Epithelial cell of esophagus (primary cell): ENCODE measurements at regions not wholly inside any gene's neighbourhood (a gene's known extent, or its start where the extent isn't known, plus 50 kb on each side); places are given as distances from the start of the nearest gene placed in this dataset.

Experiments
- DNase-seq: peaks from one replicate; pipeline ENCODE4 v3.0.0; 2010; ENCODE audit warnings: low read depth
- H3K4me3 ChIP-seq: 2 replicates; pipeline ENCODE4 v1.5.1; 2011; ENCODE audit warnings: mild to moderate bottlenecking, low read length, control low read depth
- TF ChIP-seq, protein P1 (sequence below): IDR thresholded peaks from 2 replicates; pipeline ENCODE4 v1.5.1; 2011; ENCODE audit warnings: low read depth, mild to moderate bottlenecking, low read length, control low read depth, inconsistent platforms; ENCODE audit not compliant: insufficient read depth; ENCODE audit errors: missing control alignments

- no peak for DNase-seq
- TF ChIP-seq, protein P1, sequence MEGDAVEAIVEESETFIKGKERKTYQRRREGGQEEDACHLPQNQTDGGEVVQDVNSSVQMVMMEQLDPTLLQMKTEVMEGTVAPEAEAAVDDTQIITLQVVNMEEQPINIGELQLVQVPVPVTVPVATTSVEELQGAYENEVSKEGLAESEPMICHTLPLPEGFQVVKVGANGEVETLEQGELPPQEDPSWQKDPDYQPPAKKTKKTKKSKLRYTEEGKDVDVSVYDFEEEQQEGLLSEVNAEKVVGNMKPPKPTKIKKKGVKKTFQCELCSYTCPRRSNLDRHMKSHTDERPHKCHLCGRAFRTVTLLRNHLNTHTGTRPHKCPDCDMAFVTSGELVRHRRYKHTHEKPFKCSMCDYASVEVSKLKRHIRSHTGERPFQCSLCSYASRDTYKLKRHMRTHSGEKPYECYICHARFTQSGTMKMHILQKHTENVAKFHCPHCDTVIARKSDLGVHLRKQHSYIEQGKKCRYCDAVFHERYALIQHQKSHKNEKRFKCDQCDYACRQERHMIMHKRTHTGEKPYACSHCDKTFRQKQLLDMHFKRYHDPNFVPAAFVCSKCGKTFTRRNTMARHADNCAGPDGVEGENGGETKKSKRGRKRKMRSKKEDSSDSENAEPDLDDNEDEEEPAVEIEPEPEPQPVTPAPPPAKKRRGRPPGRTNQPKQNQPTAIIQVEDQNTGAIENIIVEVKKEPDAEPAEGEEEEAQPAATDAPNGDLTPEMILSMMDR, result no peak
- no peak overlapping the region for H3K4me3 ChIP-seq
These were observed 339.6 kb upstream of the TBX3 start for GRCh38 chr12:115023279-115024265.

GRCh38 chr12:115020091-115020490, 336.1 kb upstream of the TBX3 start:
- no peak for DNase-seq
- TF ChIP-seq, protein P1, result no peak
- no peak overlapping the region for H3K4me3 ChIP-seq

DNA sequence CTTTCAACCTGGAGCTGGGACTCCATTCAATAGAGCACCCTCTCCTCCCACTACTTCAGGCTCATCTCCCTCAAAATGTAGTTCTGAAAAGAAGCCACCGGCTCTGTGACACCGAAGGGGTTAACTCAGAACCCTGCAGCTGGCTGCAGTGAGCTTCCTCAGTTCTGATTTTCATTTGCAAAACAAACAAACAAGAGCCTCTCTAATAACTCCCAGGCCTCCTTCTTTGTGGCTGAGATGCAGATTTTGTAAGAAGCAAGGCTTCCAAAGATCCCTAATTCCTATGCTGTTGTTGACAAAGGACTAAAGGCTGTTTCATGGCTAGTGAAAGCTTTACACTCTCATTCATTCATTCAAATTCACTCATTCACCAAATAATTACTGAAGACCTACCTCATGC, 333.4 kb upstream of the TBX3 start:
- TF ChIP-seq, protein P1, result no peak
- no peak for DNase-seq
- no peak overlapping the region for H3K4me3 ChIP-seq

GRCh38 chr12:115013236-115013981, 329.4 kb upstream of the TBX3 start:
- H3K4me3 ChIP-seq, result no peak overlapping the region
- TF ChIP-seq, protein P1, result no peak
- DNase-seq, result no peak

- no peak for DNase-seq
- TF ChIP-seq, protein P1, result no peak
- no peak overlapping the region for H3K4me3 ChIP-seq
These were observed 328.9 kb upstream of the TBX3 start for GRCh38 chr12:115012861-115013235.

DNA sequence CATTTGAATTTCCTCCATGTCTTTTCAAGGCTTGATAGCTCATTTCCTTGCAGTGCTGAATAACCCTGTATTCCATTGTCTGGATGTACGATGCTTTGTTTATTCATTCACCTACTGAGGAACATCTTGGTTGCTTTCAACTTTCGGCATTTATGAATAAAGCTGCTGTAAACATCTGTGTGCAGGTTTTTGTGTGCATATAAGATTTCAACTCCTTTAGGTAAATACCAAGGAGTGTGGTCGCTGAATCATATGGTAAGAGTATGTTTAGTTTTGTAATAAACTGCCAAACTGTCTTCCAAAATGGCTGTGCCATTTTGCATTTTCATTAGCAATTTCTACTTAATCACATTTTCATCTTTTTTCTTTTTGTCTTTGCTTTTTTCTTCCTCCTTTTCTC, 327.7 kb upstream of the TBX3 start:
- TF ChIP-seq, protein P1, result no peak
- no peak for DNase-seq
- H3K4me3 ChIP-seq, result no peak overlapping the region
